HG03159 (cell line): ENCODE measurements at regions not wholly inside any gene's neighbourhood (a gene's known extent, or its start where the extent isn't known, plus 50 kb on each side); places are given as distances from the start of the nearest gene placed in this dataset.

Experiments
- ATAC-seq: cut with Tn5 transposase; IDR thresholded peaks from one replicate; pipeline ENCODE4 v1.9.1; 2021; ENCODE audit warnings: mild to moderate bottlenecking, moderate library complexity; ENCODE audit not compliant: unreplicated experiment

DNA sequence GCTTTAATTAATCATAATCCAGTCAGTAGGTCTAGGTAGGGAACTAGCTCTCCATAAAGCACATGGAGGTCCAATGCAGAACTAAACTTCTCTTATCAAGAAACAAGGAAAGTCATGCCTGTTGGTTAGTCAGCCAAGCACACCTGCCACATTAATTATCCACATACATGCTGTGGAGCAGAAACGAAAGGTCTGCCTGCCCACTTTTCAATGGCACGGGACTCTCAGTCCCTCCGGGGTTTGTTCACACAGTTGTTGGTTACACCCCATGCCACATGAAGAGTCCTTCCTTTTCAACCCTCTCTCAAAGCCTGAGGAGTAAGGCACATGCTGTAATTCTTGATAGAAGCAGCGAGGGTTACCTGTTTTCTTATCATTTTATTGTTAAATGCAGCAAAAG is 1096.4 kb upstream of the MAP3K7 start:
- ATAC-seq, result no peak

DNA sequence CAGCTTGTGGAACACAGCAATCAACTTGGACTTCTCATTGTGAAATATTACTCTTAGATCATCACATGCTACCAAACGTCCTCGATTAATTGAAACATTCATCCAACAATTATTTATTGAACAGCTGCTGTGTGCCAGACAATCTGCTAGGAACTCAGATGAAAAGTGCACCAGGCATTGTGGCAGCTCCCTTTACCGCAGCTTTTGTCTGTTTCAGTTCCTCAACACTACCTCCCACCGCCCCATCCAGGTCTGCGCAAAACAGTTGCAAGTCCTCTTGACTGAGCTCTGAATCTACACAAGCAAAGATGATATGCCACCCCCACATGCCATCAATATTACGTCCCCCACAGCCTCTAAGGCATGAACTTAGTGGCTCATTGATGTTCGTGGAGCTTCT is 1094.4 kb upstream of the MAP3K7 start:
- no peak for ATAC-seq

DNA sequence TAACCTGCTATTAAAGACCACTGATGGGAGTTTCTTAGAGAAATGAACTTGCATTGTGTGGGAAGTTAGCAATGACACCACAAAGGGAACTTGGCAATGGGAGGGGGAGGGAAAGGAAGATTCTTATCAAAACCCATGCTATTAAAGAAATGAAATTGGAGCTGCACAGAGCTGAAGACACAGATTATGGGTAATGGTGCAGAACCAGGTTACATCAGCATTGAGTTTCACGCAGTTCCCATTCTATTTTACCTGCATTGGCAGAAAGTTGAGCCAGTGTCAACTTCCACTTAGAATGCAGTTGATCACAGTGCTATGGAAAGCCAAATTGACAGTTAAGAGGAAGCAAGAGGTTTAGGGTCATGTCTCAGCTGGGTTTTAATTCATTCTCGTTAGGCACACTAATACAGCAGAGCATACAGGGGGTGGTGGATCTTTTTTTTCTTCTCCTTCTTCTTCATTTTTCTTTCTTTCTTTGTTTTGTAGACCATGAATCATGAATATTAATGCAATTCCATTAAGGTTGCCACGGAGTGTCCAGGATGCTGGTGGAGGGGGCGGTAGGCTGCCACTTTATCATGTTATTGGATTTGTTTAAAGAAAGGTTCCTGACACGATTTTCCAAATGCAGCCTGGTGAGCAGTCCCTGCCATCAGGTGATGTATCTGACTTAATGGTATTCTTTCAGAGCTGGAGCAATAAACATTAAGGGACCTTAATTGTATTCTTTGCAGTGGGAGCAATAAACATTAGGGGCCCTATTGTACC is 1092.0 kb upstream of the MAP3K7 start:
- ATAC-seq, result no peak

DNA sequence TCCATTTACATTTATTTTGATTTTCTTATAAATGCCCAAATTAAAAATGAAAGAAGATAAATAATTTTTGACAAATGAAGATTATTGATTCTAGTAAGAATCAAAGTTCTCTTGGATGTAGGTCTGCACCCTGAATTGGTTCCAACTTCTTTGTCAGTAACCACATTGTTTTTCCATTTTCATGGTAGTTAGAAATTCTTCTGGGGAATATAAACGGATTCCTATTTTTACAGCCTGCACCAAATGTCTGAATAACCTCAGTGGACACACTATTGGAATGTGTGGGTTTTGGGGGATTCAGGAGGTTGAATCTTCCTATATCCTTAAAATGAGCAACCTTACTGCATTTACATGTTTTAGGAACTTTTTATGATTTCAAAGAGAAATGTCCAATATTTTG is 1085.3 kb upstream of the MAP3K7 start:
- ATAC-seq, result no peak

DNA sequence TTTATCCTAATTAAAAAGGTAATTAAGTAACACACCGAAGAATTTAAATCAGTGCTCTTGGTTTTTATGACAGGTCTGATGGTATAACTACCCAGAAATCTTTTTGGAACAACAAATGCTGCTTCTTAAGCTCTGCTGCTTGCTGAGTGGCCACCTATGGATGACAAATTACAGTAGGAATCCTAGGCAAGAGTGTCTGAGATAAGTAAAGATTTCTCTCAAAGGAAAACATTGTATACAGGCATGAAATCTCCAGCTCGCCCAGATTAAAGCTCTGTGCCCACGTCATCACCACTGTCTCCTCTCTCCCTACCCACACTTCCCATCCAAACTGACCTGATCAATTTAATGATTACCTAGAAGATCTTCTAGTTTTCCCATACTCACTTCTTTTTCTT is 1083.0 kb upstream of the MAP3K7 start:
- ATAC-seq, result no peak

DNA sequence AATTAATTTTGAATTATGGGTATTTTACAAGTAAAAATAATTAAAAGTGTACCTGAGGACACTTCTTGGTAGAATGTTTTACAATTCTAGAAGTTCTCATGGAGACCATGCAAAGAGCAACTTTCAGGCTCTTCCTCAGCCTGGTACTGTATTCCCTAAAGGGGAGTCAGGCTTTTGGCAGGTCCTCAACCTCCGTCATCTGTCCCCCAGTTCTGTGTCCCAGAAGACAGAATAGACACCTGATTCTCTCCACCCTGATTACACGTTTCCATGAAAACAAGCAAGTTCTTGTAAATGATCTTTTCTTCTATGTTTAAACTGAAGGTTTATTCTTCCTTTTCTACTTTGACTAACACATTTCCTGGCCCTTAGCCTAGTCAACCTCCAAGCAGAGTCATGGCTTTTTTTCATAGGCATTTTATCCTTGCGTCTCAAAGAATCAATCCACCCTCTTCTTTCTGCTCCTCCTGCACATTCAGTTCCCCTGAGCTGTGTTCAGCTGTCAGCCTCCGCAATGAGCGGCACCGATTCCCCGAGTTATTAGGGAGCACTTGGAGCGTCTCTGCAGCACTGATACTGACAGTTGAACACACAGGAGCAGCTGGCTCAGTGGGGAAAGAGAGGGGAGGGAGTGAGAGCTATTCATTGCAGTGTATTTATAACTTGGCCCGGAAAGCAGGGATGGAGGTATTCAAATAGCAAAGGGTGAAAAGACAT is 1082.4 kb upstream of the MAP3K7 start:
- no peak for ATAC-seq

DNA sequence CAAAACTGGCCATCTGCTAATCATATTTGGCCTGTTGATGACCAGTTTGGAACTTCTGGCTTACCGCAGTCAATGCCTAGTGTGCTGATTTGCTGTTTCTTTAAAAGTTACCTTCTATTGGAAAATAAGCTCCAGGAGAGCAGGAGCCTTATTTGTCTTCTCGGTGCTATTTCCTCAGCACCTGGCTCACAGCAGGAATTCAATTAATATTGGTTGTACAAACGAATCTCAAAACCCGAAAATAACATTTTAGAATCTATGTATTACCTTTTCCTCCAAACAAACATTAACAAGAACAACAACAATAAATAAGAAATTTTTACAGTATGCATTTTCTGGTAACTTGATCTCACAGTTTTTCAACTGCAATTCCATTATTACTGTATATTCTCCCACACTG is 1080.7 kb upstream of the MAP3K7 start:
- no peak for ATAC-seq

DNA sequence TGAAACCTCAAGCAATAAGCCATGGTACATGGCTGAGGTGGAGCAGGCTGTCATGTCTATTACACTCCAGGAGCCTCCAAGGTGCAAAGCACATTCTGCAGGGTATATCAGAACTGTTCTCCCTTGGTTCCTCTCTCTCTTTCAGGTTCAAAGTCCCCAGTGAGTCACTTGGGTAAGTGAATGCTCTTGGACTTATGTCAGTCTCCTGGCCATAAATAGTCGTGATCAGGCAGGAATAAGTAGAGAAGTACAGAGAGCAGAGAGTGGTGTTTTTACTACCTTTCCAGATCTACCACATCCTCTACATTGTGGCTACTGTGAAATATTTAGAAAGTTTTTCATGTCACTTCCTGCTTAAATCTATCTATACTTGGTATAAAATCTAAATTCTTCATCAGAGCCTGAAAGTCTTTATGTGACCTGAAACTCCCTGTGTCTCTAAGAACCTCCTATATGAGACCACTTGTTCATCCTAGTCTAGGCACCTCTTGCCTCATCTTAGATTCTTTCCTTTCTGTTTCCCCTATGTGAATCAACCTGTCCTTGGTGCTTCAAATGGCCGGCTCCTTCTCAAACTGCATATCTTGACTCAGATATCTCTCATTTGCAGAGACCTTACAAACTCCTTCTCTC is 1077.6 kb upstream of the MAP3K7 start:
- ATAC-seq, result peak; percentile 57

DNA sequence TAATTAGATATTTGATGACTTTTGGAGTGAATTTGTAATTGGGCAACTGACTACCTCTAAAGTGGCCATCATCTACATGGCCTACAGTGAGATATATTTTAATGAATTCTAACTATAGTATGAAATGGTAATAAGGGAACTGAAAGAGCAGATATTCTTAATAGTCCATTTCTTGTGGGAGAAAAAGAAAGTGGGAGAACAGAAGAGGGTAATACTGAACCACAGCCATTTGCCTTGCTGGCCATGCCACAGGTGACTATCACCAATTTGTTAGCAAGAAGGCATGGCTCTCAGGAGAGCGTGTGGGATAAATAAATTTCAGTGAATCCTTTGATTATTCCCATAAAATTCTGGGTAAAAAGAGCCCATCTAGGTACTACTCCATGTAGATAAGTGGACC is 1074.0 kb upstream of the MAP3K7 start:
- ATAC-seq, result no peak

DNA sequence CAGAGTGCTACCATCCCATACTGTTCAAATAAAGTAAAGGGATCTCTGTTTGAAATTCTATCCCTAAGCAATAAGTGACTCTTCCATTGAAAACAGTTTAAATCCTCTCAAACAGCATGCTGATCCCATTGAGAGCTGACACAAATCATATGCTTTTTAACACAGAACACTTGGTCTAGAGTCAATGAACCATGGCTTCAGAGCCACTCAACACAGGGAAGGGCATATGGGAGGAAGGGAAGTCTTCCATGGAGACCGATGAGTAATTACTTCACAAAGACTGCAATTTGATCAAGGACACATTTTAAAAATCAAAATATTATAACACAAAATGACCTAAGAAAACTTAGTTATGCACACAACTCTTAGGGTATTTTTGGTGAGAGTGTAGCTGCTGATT is 1073.0 kb upstream of the MAP3K7 start:
- ATAC-seq, result no peak

DNA sequence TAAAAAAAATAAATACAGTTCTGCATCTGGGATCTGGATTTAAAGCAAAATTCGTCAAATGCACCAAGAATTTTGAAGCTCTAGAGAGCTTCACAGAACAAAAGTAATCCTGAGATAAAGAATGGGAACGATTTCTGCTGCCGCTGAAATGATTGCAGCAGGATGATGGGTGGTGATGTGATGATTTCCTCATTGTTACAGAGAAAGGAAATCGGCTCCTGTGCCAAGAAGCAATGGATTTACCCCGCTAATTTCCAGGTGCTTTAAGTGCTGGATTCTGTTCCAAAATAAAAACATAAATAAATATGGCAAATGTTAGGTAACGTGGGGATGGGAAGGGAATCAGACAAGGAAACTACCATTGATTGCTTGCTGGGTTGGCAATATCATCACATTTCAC is 1067.9 kb upstream of the MAP3K7 start:
- no peak for ATAC-seq

DNA sequence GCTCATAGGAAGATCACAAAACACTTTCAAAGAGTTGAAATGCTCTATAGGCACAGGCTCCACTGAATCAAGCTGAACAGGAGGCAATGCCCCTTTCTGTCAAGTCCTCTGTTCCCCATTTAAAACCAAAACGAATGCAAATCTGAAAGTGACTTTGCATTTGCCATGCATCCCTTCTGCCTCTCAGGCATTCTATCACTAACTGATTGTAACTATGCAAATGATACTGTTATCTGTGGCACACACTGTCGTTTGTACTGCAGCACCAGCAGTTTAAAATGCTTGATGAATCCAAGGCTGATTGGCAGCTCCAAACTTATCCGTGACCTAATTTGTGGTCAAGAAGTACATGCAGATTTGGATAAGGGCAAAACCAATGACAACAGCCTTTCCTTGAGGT is 1067.5 kb upstream of the MAP3K7 start:
- no peak for ATAC-seq

DNA sequence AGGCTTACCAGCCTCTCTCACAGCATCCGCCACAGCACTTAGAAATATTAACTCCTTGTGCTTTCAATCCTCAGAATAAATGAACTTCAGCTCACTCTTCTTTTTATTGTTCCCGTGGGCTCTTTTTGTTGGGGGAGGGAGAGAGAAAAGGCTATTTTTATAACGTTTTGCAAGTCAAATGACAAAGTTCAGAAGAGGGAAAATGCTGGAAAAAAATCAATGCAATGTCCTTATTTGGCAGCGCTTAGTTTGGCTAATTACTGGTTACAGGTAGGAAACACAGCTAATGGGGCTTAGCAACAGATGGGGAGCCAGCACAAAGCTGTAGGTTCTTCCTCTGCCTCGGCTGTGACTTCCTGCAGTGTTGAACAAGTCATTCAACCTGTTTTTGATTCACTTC is 1067.0 kb upstream of the MAP3K7 start:
- ATAC-seq, result no peak

DNA sequence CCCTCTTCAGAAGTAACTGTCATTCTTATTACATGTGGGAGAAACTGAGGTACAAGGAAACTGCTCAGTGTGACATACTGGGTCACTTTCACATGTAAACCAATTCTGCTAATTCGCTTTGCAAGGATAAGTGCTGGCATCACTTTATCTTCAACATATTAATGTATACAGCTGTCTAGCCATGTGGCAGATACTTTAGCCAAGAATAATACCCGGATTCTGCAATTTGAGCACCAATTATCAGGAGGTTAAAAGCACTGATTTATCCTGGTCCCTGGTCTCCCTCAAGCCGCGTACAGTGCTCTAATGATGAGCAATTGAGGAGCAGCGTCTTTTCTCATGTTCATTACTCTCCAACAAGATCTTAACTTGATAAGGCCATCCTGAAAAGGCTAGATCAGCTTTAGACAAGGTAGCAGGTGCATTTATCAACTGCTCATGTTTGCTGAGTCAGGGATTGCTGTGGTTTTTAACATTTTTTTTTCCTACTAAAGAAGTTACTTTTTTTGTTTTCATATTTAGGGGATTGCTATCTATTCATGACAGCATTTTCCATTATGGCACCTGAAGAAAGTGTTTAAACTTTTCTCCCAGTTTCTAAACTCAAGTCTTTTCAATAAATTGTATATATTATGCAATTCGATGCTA is 1066.3 kb upstream of the MAP3K7 start:
- ATAC-seq, result no peak

DNA sequence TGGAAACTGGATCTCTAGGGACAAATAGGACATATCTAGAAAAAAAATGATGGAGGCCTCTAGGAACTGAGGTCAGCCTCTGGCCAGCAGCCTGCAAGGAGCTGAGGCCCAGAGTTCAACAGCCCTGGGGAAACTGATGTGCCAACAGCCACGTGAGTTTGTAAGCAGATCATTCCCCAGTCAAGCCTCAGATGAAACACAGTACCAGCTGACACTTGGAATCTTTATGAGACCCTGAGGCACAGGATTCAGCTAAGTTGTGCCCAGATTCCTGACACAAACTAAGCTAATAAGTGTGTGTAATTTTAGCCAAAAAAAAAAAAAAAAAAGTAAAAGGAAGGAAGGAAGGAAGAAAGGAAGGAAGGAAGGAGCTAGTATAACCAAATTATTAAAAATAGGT is 1059.8 kb upstream of the MAP3K7 start:
- no peak for ATAC-seq

DNA sequence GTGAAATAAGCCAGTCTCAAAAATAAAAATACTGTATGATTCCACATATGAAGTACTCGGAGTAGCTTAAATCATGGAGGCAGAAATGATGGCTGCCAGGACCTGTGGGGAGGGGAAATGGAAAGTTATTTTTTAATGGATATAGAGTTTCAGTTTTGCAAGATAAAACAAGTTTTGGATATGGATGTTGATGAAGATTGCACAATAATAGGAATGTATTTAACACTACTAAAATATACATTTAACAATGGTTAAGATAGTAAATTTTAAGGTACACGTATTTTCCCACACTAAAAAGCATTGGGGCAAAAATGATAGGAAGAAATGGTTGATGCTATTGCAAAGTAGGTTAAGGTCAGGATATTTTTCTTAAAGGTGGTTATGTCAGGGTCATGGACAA is 1058.9 kb upstream of the MAP3K7 start:
- ATAC-seq, result no peak

DNA sequence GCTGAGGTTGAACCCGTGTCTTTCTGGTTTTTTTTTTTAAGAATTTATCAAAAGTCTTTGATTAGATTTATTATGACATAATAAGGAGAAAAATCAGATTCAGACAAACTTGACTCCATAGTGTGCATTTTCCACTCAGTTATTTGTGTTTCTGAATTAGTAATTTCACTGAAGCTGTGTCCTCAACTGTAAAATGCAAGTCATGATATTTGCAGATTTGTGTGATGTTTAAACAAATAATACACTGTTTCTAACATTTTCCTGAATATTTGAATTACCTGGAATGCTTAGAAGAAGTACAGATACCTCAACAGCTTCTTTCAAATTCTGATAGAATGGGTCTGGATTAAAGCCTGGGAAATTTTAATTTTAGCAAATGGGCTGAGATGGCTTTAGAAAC is 1050.3 kb upstream of the MAP3K7 start:
- no peak for ATAC-seq

DNA sequence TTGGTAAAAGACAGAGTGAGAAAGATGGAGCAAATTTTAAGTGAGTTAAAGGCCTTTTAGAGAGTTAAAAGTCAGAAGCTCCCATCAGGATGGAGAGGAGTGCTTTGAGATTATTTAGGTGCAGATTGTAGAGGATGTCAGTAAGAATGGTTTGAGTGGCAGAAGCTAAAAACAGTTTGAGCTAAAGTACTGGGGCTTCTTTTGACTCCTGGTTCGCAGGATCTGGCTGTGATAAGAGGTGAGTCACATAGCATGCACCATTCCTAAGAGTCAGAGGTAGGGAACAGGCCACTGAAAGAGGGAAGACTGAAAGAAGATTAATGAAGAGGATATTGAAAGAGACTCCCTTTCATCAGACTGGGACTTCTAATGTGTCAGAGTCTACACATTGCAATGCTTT is 1047.9 kb upstream of the MAP3K7 start:
- ATAC-seq, result no peak

DNA sequence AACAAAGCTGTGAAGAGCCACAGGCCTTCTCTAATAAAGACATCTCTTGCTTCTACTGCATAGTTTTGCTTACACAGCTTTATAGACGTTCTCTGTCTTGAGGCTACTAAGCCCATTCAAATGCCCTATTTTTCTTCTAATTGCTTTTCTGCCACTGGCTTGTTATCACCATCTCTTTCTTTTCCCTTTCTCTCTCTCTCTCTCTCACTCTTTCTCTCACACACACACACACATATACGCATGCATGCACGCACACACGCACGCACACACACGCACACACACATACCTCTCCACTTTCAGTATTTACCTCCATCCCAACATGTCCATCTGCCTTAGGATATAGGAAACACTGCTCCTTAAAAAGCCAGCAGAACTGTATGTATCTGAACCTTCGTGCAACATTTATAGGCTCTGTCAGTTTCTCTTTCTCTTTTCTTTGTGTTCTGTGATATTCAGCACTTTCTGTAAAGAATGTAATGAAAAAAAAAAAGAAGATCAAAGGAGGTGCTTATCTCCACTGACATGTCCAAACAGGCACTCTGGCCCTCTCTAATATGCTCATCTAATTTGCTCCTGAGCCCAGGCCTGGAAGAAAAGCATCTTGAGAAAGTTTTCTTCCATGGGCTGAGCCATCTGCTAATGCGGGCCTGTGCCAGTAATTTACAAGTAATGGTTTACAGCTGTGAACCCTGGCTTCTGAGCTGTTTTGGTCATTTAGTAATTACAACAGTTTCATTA is 1046.7 kb upstream of the MAP3K7 start:
- no peak for ATAC-seq

DNA sequence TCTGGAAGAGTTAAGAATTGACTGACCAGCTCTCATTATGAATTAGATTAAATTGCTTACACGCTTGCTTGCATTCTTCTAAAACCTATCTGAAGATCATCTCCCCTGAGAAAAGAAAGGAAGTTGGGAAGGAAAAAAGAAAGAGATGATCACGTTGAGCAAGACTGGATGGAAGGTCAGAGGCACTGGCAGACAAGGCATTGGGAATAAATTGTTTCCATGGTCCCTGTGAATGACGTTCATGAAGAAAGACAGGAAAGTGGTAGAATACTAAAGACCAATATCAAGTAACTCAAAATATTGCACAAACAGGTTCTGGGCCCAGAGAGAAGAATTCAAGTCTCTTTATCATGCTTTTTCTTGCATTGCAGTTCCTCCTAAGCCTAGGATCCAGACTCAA is 1045.4 kb upstream of the MAP3K7 start:
- no peak for ATAC-seq

DNA sequence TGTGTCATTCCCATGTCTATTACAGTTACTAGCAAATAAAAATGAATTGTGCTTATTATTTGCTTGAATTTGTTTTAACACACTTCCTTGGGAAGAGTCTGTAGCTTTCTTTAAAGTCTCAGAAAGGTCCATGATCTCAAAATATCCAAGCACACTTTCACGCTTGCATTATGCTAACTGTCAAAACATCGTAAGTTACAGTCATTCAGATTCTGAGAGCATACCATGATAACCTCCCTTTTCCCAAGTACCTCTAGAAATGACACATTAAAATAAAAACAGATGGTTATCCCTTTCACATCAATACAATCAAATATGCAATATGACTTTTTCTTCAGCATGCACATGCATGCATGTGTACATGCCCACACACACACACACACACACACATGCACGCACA is 1044.4 kb upstream of the MAP3K7 start:
- no peak for ATAC-seq
